ENCODE measurements at regions not wholly inside any gene's neighbourhood (a gene's known extent, or its start where the extent isn't known, plus 50 kb on each side); places are given as distances from the start of the nearest gene placed in this dataset.
"Not testable (repeated sequence)": the region's sequence is repeated elsewhere in the genome, so short reads cannot be mapped to it uniquely, and the experiment has no call there.

DNA sequence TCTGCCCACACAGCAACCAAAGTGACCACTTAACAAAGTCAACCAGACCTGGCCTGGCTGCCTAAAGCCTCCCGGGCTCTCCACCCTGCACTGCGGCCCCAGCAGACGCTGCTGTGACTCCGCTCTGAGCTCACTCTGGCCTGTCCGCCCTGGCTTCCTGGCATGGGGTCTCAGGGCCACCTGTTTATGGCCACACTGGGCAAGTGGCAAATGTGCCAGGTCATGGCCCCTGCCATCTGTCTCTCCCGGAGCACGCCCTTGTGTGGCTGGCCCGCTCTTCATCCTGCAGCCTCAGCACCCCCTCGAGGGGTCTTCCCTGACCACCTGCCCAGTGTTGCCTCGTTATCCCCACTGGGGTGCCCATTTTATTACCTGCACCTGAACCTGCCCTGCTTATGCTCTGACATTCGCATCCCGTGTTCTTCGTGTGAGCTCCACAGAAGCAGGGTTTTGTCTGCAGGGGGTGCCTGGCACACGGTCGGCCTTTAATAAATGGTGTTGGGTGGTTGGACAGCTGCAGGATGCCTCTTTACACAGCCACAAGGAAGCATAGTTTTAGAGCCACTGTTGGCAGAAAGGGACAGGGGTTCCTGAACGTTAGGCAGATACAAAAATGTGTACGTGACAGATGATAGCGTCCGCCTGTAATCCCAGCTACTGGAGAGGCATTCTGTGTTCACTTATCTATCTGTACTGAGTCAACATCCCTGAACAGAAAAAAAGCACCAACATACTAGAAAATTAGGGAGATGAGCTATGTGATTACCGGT is 785.6 kb downstream of the TBC1D22A start:
- DNase-seq (ENCODE audit: low read depth, low spot score): no peak

DNA sequence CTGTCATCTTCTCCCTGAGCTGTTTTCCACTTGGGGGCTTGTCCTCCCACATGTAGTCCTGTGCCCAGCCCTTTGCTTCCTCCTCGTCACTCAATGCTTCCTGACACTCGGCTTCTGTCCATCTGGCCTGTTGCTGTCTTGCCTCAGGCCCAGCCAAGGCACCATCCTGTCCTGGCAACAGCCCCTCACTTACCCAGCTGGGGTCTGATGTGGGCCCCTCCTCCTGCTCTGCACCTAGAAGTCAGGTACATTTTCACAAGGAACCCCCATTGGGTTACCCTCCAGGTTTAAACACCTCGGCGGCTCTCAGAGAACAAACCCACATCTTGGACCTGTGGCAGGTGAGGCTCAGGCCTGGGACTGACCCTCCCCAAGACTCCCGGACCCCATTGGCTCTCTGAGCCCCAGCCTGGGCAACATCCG is 784.8 kb downstream of the TBC1D22A start:
- DNase-seq (ENCODE audit: low read depth, low spot score): no peak

DNA sequence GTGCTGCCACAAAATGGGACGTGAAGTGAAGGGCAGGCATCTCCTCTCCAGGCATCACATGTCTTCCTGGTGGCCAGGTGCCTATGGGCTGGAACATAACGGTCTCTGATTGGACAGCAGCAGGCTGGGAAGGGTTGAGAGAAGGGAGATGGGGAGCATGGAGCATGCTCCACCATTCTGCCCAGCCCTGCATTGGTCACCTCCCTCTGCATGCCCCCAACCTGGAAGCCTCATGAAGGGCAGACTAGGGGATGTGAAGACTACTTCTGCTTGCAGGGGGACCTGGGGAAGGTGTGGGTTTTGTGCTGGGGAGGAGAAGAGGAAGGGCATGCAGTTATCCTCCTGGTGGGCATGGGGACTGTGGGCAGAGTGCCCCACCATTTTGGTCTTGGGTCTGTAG is 782.2 kb downstream of the TBC1D22A start:
- DNase-seq (ENCODE audit: low read depth, low spot score): no peak

DNA sequence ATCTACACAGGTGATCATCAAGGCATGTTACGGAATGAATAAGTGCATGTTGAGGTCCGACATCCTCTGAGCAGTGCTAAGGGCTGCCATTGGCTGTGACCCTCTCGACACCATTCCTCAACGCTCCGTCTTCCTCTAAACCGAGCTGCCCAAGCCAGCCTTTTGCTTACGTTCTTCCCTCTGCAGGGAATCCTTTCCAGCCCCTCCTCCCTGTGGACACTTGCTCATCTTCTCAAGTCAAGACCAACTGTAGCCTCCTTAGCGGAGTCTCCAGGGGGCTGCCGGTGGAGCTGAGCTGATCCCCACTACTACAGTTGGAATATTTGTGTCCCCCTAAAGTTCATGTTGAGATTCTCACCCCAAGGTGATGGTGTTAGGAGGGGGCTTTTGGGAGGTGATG is 781.0 kb downstream of the TBC1D22A start:
- DNase-seq (ENCODE audit: low read depth, low spot score): no peak

DNA sequence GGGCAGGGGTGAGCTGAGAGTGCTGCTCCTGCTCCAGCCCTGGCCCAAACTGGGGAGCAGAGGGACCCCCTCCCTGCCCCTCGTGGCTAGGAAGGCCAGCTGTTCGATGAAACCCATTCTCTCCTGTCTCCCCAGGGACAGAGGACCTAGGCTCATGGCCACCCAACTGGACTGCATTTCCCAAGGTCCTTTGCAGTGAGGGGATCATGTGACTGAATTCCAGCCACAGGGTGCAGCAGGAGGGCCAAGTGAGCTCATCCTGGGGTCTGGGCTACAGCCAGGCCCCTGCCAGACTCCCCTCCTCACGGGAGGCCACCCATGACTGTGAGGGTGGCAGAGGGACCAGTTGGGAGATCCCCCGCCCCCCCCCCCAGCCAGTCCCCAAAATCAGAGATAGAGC is 777.6 kb downstream of the TBC1D22A start:
- DNase-seq (ENCODE audit: low read depth, low spot score): no peak

DNA sequence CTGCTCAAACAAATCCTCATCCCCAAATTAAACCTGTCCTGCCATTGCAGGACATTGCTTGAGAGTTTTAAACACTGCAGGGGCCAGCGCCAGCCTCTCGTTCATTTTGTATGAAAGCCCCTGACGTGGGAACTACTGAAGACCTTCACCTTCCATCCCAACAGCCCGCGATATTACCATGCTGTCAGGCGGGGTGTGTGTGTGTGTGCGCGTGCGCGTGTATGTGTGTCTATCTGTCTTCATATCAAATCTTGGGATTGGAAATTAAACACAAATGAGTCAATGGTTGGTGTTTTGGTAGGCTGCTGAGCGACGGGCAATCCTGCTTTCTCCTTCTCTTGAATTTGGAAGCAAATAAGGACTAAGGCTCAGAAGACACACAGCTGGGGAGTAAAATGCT is 776.9 kb downstream of the TBC1D22A start:
- DNase-seq (ENCODE audit: low read depth, low spot score): no peak

DNA sequence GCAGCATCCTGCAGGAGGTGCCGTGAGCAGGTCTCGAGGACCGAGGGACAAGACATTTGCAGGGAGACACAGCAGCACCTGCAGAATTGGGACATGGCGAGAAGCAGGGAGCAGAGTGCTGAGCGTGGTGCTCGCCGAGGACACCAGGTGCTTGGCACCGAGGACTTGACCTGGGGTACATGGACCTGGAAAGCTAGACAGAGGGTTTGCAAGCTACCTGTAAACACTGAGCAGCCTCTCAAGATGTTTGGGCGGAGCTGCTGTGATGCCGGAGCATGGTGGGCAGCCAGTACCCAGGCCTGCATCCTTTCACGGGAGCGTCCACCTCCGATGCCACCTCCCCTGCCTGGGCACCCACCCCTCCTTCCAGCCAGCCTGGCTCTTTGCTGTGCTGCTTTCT is 773.2 kb downstream of the TBC1D22A start:
- DNase-seq (ENCODE audit: low read depth, low spot score): no peak

DNA sequence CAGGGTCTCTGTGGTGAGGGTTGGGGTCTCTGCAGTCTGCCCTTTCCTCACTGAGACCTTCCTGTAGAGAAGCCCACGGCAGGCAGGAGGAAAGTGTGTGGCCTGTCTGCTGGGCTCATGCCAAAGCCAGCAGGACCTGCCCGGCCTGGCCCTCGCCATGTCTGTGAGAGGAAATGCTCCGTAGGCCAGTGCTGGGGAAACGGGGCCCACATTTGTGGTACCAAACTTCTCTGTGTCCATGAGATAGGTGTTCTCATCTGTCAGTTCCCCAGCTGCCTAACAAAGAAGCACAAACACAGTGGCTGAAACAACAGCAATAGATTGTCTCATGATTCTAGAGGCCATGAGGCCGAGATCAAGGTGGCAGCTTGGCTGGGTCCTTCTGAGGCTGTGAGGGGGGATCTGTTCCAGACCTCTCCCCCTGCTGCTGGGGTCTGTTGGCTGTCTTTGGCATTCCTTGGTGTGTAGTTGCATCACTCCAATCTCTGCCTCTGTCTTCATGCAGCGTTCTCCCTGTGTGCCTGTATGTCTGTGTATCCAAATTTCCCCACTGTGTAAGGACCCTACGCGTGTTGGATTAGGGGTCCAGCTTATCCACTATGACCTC is 772.5 kb downstream of the TBC1D22A start:
- DNase-seq (ENCODE audit: low read depth, low spot score): no peak

DNA sequence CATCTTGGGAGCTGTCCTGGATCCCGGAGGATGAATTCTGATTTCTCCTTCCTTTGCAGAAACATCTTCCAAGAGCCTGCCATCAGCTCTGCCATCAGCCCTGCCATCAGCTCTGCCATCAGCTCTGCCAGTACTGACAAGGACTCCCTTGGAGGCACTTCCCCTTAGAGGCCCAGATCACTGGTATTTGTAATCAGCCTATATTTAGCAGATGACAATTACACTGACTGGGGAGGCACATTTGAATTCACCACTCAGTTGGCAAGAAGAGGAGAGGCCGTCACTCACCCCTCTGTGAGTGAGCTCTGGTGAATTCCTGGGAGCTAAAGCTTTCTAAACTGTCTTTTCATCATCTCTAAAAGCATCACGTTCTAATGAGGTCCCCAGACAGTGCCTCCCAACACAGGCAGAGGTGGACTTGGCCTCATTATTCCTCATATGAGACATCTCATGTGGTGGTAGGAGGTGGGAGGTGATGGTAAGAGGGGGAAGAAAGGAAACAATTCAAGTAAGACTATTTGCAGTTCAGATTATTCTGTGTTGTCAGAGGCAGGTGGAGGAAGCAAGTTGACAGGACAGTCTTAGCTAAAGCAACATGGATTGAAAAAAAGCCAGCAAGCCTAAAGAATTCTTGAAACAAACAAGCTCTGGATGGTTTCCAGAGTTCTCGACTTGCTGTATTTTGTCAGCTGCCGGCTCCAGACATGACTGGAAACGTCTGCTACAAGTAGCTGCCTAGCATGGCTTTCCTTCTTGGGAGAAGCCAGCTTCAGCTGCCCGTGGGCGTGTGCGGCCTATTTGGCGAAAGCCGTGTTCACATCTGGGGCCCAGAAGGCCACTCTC is 771.7 kb downstream of the TBC1D22A start:
- no peak for DNase-seq (ENCODE audit: low read depth, low spot score)

DNA sequence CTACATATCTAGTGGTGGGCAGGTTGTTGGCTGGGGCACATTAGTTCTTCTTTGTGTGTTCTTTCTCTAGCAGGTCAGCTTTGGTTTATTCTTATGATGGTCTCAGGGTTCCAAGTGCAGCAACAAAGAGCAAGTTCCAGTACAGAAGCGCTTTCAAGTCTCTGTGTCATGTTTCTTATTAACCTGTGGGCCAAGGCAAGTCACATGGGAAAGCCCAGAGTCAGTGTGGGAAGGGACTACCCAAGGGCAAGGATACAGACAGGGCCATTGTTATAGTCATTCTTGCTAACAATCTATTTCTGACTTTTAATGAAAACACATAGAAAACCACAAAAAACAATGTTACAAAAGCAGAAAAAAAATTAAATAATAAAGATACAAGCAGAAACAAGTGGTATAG is 754.6 kb downstream of the TBC1D22A start:
- DNase-seq (ENCODE audit: low read depth, low spot score): no peak

DNA sequence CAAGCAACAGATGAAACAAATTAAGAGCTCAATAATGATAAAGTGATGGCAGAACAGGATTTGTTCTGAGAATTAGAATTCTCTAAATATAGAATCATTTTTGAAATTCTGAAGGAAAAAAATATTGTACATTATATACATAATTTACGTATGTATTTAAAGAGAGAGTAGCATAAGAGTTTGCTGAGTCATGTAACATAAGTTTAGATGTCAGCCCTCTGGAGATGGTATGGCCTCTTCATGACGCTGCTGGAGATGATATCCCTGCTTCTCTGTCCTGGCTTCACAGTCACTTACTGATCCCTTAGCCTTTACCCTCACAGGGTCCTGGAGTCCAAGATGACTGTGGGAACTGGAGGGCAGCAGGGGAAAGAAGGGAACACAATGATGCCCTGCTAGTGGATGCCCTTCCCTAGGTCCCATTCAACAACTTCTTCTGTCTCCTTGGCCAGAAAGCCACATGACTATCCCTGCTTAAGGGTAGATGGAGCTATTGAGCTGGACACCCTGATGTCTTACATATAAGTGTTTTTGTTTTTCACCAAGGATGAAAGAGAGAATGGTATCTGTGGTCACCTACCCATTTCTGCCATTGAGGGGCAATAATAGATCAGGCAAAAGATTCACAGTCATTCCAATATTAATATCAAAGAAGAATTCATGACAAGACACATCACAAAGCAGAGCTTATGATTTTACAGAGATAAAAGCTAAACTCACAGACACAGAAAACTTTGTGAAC is 753.1 kb downstream of the TBC1D22A start:
- DNase-seq (ENCODE audit: low read depth, low spot score): no peak

DNA sequence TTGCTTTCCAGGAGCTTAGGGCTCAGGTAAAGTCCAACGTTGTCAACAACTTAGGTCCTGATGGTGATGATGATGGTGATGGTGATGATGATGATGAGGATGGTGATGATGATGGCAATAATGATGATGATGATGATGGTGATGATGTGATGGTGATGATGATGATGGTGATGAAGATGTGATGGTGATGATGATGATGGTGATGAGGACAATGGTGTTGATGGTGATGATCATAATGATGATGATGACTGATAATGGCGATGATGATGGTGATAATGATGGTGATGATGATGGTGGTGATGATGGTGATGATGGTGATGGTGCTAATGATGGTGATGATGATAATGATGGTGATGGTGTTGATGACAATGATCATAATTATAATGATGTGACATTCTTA is 750.2 kb downstream of the TBC1D22A start:
- no peak for DNase-seq (ENCODE audit: low read depth, low spot score)

DNA sequence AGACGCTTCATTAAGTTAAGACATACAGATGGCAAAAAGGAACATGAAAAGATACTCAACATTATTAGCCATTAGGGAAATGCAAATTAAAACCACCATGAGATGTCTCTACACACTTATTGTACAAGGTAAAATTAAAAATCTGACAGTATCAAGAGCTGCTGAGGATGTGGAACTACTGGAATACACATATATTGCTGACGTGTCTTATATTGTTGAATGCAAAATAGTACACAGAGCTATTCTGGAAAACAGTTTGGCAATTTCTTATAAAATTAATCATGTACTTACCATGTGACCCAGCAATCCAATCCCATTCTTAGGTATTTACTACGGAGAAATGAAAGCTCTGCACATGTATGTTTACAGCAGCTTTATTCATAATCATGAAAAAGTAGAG is 742.5 kb downstream of the TBC1D22A start:
- no peak for DNase-seq (ENCODE audit: low read depth, low spot score)

DNA sequence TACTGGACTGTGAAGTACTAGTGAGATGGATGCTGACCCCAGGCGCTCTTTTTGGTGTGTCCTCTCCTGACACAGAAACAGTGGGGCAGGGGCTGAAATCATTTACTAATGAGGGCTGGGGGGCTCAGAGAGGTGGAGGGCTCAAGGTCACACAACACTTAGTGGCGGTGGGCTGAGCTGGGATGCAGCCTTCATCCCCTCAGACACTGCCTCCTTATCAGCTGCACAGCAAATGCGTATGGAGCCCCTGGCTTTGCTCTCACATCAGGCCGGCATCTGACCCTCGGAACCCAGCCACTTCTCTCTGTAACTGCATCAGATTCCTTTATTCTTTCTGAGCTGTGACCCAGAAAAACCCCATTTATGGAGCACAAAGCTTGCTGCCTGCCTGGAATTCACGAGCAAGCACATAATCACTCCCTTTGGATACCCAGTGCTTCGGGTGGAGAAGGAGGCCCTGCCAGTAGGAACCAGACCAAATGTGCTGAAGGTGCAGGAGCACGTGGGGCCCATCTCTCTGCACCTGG is 736.6 kb downstream of the TBC1D22A start:
- no peak for DNase-seq (ENCODE audit: low read depth, low spot score)

DNA sequence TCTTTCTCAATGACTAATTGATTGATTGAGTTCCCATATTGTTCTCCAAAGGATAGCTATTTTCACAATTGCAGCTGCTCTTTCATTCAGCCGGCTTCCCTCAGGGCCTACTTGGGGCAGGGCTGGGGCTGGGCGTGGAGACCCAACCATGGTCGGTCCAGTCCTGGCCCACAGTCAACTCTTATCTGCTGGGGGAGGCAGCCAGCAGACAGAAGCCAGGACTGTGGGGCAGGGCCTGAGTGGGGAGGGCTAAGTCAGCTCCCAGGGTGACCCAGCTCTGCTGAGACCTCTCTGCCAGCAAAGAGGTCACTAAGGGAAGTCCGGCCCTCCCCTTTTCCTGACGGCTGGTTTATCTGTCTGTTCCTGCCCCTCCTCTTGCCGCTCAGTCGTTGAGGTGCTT is 735.2 kb downstream of the TBC1D22A start:
- no peak for DNase-seq (ENCODE audit: low read depth, low spot score)

DNA sequence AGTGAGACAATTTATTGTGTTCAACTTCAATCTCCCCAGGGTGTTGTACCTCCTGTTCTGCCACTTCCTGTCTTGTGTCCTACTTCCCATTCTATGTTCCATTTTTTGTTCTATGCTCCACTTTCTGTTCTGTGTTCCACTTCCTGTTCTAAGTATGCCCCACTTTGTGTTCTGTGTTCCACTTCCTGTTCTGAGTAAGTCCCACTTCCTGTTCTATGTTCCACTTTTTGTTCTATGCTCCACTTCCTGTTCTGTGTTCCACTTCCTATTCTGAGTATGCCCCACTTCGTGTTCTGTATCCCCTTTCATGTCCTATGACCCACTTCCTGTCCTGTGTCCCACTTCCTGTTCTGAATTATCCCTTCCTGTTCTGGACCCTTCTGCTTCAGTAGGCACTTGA is 732.7 kb downstream of the TBC1D22A start:
- DNase-seq (ENCODE audit: low read depth, low spot score): no peak

DNA sequence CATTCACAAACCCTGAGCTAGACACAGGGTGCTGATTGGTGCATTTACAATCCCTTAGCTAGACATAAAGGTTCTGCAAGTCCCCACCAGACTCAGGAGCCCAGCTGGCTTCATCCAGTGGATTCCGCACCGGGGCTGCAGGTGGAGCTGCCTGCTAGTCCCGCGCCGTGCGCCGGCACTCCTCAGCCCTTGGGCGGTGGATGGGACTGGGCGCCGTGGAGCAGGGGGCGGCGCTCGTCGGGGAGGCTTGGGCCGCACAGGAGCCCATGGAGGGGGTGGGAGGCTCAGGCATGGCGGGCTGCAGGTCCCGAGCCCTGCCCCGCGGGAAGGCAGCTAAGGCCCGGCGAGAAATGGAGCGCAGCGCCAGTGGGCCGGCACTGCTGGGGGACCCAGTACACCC is 725.7 kb downstream of the TBC1D22A start:
- not testable (repeated sequence) for DNase-seq (ENCODE audit: low read depth, low spot score)

DNA sequence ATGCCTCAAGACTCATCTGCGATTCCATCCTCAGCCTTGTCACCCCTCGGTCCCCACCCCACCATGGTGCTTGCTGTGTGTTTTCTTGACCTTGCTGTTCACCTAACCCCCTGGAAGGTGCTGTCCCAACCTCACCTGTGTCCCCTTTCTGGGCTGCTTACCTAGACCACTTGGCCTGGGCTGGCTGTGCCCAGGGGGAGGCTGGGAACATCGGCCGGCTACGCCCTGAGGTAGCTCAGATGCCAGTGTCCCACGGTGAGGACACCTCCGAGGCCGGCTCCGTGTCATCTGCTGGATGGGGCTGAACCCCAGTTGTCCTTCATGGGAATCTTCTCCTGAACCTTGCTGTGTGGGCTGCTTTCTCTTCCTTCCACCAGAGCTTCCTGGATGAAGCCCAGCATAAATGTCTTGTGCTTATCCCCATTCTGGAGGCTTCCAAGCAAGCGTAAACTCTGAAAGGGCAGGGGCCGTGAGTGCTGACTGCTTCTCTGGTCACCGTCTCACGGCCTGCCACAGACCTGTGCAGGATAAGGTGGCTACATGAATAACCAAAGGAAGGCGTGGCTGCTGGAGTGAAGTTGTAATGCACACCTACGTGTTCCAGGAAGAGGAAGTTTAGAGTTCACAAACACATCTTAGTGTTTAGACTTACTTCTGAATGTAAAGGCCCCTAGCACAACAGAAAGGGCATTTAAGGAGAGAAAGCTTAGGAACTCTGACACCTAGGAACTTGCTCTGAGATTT is 724.3 kb downstream of the TBC1D22A start:
- DNase-seq (ENCODE audit: low read depth, low spot score): no peak

DNA sequence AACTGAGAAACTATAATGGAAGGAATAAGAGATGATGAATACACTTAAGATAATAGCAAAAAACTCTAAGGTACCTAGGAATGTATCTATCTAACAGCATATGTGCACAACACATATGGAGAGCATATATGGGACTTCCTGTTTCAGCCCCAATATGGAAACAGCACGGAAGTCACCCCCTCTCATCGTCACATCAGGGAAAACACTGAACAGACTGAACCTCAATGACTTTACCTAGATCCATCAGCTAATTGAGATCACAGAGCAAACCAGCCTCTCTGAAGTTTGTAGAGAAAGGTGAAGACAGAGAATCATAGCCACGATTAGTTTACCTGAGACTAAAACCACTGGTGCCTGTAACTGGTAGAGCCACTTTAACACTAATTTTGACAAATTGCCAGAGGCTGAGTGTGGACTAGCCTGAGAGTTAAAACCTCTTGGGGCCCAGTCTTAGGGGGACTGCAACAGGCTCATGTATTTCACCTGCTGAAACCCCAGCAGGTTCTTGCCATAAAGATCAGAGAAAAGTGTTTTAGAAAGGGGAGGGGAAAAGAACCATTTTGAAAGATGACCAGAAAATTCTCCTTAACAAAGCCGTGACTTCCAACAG is 722.6 kb downstream of the TBC1D22A start:
- DNase-seq (ENCODE audit: low read depth, low spot score): no peak

DNA sequence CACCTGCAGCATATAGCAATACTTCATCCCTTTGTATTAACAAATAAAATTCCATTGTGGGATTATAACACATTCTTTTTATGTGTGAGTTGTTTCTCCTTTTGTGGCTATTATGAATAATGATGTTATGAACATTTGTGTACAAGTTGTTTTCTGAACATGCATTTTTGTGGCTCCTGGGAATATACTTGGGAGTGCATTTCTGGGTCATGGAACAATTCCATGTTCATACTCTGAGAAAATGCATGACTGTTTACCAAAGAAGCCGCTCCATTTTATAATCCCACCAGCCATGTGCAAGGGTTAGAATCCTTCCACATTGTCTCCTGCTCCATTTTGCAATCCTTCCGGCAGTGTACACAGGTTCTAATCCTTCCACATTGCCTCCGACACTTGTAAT is 713.8 kb downstream of the TBC1D22A start:
- DNase-seq (ENCODE audit: low read depth, low spot score): no peak

DNA sequence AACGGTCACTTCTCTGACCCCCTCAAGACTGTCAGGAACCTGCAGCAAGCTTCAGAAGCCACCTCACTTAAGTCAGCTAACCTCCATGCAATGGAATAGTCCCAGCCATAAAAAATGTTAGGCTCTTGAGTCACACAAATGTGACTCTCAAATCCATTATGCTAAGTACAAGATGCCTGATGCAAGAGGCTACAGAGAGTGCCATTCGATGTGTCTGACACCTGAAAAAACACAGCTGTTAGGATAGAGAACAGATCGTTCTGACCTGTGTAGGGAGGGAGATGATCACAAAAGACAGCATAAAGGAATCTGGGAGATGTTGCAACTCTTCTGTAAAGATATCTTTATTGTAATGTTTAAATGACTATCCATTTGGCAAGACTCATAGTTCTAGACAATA is 712.4 kb downstream of the TBC1D22A start:
- DNase-seq (ENCODE audit: low read depth, low spot score): no peak
